Activated CD8-positive, alpha-beta memory T cell treated with anti-CD3 and anti-CD28 coated beads, Interleukin-2, amount 10 ng/mL, durations not matched to agents 7 days and 5 days (primary cell): ENCODE measurements at regions not wholly inside any gene's neighbourhood (a gene's known extent, or its start where the extent isn't known, plus 50 kb on each side); places are given as distances from the start of the nearest gene placed in this dataset.

Experiments
- ATAC-seq: fragments of 150-1000 bp; cut with Tn5 transposase; one replicate; pipeline ENCODE4 v1.10.0; 2021; ENCODE audit warnings: moderate library complexity
- CTCF ChIA-PET: fragments of 350-600 bp; sonication (Branson Sonifier 250); formaldehyde crosslinking; loops from one replicate; lab custom pipeline; 2021; ENCODE audit warnings: antibody characterized with exemption; lab: Charles Lee
- DNase-seq: peaks from one replicate; pipeline ENCODE4 v3.0.0-alpha.2; 2020
- H3K27ac Mint-ChIP-seq: one replicate; pipeline ENCODE4 v1.8.0; 2021; ENCODE audit warnings: mild to moderate bottlenecking, mixed read lengths
- H3K27me3 Mint-ChIP-seq: one replicate; pipeline ENCODE4 v1.8.0; 2021; ENCODE audit warnings: mixed read lengths
- H3K36me3 Mint-ChIP-seq: one replicate; pipeline ENCODE4 v1.8.0; 2021; ENCODE audit warnings: mild to moderate bottlenecking, mixed read lengths
- H3K4me1 Mint-ChIP-seq: one replicate; pipeline ENCODE4 v1.8.0; 2021; ENCODE audit warnings: mixed read lengths
- H3K4me3 Mint-ChIP-seq: one replicate; pipeline ENCODE4 v1.8.0; 2021; ENCODE audit warnings: mild to moderate bottlenecking, moderate library complexity, mixed read lengths
- H3K9me3 Mint-ChIP-seq: one replicate; pipeline ENCODE4 v1.8.0; 2022; ENCODE audit warnings: low read depth, mixed read lengths

- H3K36me3 Mint-ChIP-seq: no peaks in the 10 kb centered on the region
- no peak for ATAC-seq
- H3K4me1 Mint-ChIP-seq: peaks cover 37% of the 10 kb centered on the region
- CTCF ChIA-PET: no interaction called here
- H3K4me3 Mint-ChIP-seq: no peak overlapping the region
- DNase-seq: no peak
- H3K27ac Mint-ChIP-seq: no peak overlapping the region
- no peaks in the 10 kb centered on the region for H3K9me3 Mint-ChIP-seq
- H3K27me3 Mint-ChIP-seq: peaks cover 22% of the 10 kb centered on the region
Measured at GRCh38 chr20:50298554-50299324, 108.1 kb downstream of the CEBPB start.

- Mint-ChIP-seq H3K36me3 (no peaks in the 10 kb centered on the region), H3K27me3 (peaks cover 22% of the 10 kb centered on the region), H3K4me1 (peaks cover 34% of the 10 kb centered on the region), H3K4me3 (no peak overlapping the region), H3K9me3 (no peaks in the 10 kb centered on the region), H3K27ac (no peak overlapping the region)
- no peak for DNase-seq
- ATAC-seq: no peak
- CTCF ChIA-PET: no interaction called here
Measured at GRCh38 chr20:50299325-50299629, 108.6 kb downstream of the CEBPB start.

GRCh38 chr20:50301165-50301564 lies 110.5 kb downstream of the CEBPB start:
- no peaks in the 10 kb centered on the region for H3K9me3 Mint-ChIP-seq
- no peak overlapping the region for H3K4me3 Mint-ChIP-seq
- peaks cover 22% of the 10 kb centered on the region for H3K27me3 Mint-ChIP-seq
- DNase-seq (no peak), ATAC-seq (no peak)
- H3K27ac Mint-ChIP-seq: no peak overlapping the region
- no peaks in the 10 kb centered on the region for H3K36me3 Mint-ChIP-seq
- peaks cover 33% of the 10 kb centered on the region for H3K4me1 Mint-ChIP-seq
- CTCF ChIA-PET: no interaction called here

GRCh38 chr20:50301712-50302111 lies 111.1 kb downstream of the CEBPB start:
- no peak overlapping the region for H3K4me3 Mint-ChIP-seq
- no peak for ATAC-seq
- DNase-seq: no peak
- no peak overlapping the region for H3K27ac Mint-ChIP-seq
- no peaks in the 10 kb centered on the region for H3K9me3 Mint-ChIP-seq
- H3K36me3 Mint-ChIP-seq: no peaks in the 10 kb centered on the region
- H3K4me1 Mint-ChIP-seq: peaks cover 30% of the 10 kb centered on the region
- CTCF ChIA-PET: no interaction called here
- H3K27me3 Mint-ChIP-seq: peaks cover 22% of the 10 kb centered on the region

GRCh38 chr20:50302341-50303057 lies 111.9 kb downstream of the CEBPB start:
- Mint-ChIP-seq H3K9me3 (no peaks in the 10 kb centered on the region), H3K36me3 (no peaks in the 10 kb centered on the region), H3K4me3 (no peak overlapping the region), H3K4me1 (peaks cover 23% of the 10 kb centered on the region), H3K27me3 (peaks cover 22% of the 10 kb centered on the region), H3K27ac (no peak overlapping the region)
- DNase-seq: no peak
- CTCF ChIA-PET: interaction anchor here (1.2 kb wide), 1 partner anchor 8 kb away, joined by 3 read pairs; no protein-coding TSS in a partner anchor
- no peak for ATAC-seq

GRCh38 chr20:50303573-50304500 lies 113.2 kb downstream of the CEBPB start:
- H3K4me3 Mint-ChIP-seq: no peak overlapping the region
- DNase-seq (no peak), ATAC-seq (no peak)
- CTCF ChIA-PET: no interaction called here
- H3K4me1 Mint-ChIP-seq: peaks cover 9% of the 10 kb centered on the region
- no peaks in the 10 kb centered on the region for H3K36me3 Mint-ChIP-seq
- H3K27me3 Mint-ChIP-seq: peaks cover 22% of the 10 kb centered on the region
- no peaks in the 10 kb centered on the region for H3K9me3 Mint-ChIP-seq
- no peak overlapping the region for H3K27ac Mint-ChIP-seq

- Mint-ChIP-seq H3K4me1 (peaks cover 10% of the 10 kb centered on the region), H3K4me3 (no peak overlapping the region), H3K9me3 (no peaks in the 10 kb centered on the region), H3K27ac (no peak overlapping the region), H3K27me3 (peaks cover 22% of the 10 kb centered on the region), H3K36me3 (no peaks in the 10 kb centered on the region)
- DNase-seq (no peak), ATAC-seq (no peak)
- CTCF ChIA-PET: no interaction called here
Measured at GRCh38 chr20:50304501-50304856, 113.8 kb downstream of the CEBPB start.

- H3K36me3 Mint-ChIP-seq: no peaks in the 10 kb centered on the region
- CTCF ChIA-PET: interaction anchor here (1.3 kb wide), 1 partner anchor 39 kb away, joined by 3 read pairs; no protein-coding TSS in a partner anchor
- no peaks in the 10 kb centered on the region for H3K9me3 Mint-ChIP-seq
- DNase-seq (no peak), ATAC-seq (no peak)
- H3K4me1 Mint-ChIP-seq: peaks cover 10% of the 10 kb centered on the region
- peaks cover 17% of the 10 kb centered on the region for H3K27me3 Mint-ChIP-seq
- H3K27ac Mint-ChIP-seq: no peak overlapping the region
- no peak overlapping the region for H3K4me3 Mint-ChIP-seq
Measured at GRCh38 chr20:50304923-50305635, 114.4 kb downstream of the CEBPB start.

- DNase-seq (no peak), ATAC-seq (no peak)
- CTCF ChIA-PET: interaction anchor here (1.3 kb wide), 1 partner anchor 40 kb away, joined by 3 read pairs; no protein-coding TSS in a partner anchor
- Mint-ChIP-seq H3K27me3 (peaks cover 11% of the 10 kb centered on the region), H3K4me1 (peaks cover 15% of the 10 kb centered on the region), H3K4me3 (no peak overlapping the region), H3K36me3 (no peaks in the 10 kb centered on the region), H3K27ac (no peak overlapping the region), H3K9me3 (no peaks in the 10 kb centered on the region)
Measured at GRCh38 chr20:50305636-50306477, 115.2 kb downstream of the CEBPB start.

GRCh38 chr20:50306478-50307423 lies 116.1 kb downstream of the CEBPB start:
- Mint-ChIP-seq H3K27ac (no peak overlapping the region), H3K4me1 (peaks cover 18% of the 10 kb centered on the region), H3K9me3 (no peaks in the 10 kb centered on the region), H3K36me3 (no peaks in the 10 kb centered on the region), H3K4me3 (no peak overlapping the region), H3K27me3 (peaks cover 3% of the 10 kb centered on the region)
- CTCF ChIA-PET: no interaction called here
- ATAC-seq (no peak), DNase-seq (no peak)

GRCh38 chr20:50308166-50308512 lies 117.5 kb downstream of the CEBPB start:
- DNase-seq (no peak), ATAC-seq (no peak)
- Mint-ChIP-seq H3K27me3 (peaks cover 7% of the 10 kb centered on the region), H3K4me3 (no peak overlapping the region), H3K36me3 (no peaks in the 10 kb centered on the region), H3K9me3 (no peaks in the 10 kb centered on the region), H3K4me1 (peaks cover 9% of the 10 kb centered on the region), H3K27ac (no peak overlapping the region)
- CTCF ChIA-PET: no interaction called here
